Putamen (tissue), 1 donor: ENCODE measurements at regions not wholly inside any gene's neighbourhood (a gene's known extent, or its start where the extent isn't known, plus 50 kb on each side); places are given as distances from the start of the nearest gene placed in this dataset.
"Not testable (repeated sequence)": the region's sequence is repeated elsewhere in the genome, so short reads cannot be mapped to it uniquely, and the experiment has no call there.

Source experiments
- DNase-seq: peaks from one replicate; pipeline ENCODE4 v3.0.0-alpha.2; 2016; ENCODE audit warnings: low spot score

DNA sequence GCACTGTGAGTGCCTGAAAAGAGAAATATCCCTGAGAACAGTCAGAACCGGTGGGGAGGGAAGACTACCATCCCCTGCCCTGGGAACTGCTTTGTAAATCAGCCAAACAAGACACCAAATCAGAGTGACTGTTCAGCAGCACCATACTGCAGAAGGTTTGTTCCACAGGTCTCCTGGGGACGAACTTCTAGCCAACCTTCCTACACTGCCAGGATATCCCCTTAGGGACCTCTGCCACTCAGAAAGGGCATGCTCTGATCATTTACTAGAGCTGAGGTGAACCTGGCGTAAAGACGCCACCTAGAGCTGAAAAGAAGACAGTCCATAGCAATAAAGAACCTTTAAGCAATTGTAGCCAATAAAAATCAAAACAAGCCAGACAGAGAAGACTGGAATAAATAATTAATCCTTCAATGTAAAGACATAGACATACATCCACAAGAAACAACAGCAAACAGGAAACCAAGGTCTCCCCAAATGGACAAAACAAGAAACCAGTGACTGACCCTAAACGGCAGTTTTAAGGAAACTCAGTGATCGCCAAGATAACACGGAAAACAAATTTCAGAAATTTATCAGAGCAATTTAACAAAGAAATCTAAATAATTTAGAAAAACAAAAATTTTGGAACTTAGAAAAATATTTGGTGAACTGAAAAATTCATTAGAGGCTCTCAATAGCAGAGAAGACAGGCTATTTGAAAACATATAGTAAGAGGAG, 228.1 kb upstream of the AMIGO2 start:
- no peak for DNase-seq

DNA sequence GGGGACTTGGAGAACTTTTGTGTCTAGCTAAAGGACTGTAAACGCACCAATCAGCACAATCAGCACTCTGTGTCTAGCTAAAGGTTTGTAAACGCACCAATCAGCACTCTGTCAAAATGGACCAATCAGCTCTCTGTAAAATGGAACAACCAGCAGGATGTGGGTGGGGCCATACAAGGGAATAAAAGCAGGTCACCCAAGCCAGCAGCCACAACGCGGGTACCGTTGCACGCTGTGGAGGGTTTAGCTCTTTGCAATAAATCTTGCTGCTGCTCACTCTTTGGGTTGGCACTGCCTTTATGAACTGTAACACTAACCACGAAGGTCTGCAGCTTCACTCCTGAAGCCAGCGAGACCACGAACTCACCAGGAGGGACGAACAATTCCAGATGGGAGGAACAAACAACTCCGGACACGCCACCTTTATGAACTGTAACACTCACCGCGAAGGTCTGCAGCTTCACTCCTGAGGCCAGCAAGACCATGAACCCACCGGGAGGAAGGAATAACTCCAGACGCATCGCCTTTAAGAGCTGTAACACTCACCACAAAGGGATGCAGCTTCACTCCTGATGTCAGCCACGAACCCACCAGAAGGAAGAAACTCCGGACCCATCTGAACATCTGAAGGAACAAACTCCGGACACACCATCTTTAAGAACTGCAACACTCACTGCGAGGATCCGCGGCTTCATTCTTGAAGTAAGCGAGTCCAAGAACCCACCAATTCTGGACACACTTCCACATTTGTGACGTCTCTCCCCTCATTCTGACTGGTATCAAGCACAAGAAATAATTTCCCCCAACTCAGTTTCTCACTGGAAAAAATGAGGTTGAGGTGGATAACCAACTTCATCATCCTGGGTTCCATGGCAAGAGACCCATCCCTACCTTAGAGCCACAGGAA, 227.3 kb upstream of the AMIGO2 start:
- DNase-seq, result not testable (repeated sequence)

- no peak for DNase-seq
These were observed 226.4 kb upstream of the AMIGO2 start for GRCh38 chr12:47306130-47306529.

GRCh38 chr12:47305464-47305863, 225.7 kb upstream of the AMIGO2 start:
- no peak for DNase-seq

GRCh38 chr12:47303995-47304560, 224.3 kb upstream of the AMIGO2 start:
- no peak for DNase-seq

GRCh38 chr12:47303207-47303606, 223.4 kb upstream of the AMIGO2 start:
- DNase-seq, result no peak

DNA sequence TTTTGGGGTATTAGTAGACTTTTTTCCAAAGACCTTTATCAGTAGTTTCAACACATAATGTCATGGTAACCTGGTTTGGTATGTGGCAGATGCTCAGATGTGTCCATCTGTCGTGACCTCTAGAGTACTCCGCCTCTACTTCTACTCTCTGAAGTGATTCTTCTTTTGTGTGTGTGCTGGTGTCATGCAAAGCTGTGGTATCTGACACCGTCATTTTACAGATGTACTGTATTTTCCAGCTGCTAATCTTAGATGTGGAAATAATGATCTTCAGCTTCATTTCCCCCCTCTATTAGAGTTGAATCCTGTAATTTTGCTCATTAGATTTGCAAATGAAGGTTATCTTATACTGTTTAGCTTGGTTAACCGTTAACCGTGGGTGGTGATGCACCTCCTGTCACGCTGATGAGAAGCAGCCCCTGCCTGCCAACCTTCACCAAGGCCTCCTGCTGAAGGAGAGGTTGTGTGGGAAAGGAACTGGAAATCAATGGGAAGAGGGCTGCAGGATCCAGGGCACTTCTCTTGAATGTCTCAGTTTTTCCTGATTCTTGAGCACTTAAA, 222.4 kb upstream of the AMIGO2 start:
- DNase-seq, result no peak

DNA sequence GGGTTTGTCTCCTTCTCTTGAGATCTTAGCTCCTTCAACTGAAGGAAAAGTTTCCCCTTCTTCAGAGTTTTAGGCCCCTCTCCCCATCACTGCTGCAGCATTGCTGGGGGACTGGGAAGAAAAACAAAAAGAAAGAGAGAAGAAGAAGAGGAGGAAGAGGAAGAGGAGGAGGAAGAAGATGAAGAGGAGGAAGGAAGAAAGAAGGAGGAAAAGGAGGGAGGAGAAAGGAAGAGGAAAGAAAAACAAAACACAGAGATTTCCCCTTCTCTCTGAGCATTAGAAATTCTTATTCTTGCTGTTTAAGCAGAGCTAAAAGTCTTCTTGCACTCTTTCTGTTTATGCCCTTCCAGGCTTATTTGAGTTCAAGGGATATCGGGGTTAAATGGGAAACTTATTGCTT, 219.8 kb upstream of the AMIGO2 start:
- no peak for DNase-seq

DNA sequence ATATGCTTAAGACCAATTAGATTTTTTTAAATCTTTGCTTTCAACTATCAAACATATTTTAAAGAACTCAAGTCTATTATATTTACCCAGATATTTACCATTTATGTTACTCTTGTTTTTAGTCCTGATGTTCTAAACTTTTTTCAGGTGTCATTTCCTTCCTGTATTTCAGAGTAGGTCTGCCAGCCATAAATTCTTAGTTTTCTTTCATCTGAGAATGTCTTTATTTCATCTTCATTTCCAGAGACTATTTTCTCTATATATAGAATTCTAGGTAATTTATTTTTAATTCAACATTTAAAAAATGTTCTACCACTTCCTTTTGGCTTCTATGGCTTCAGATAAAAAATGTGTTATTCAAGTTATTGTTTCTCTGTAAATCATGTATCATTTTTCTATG, 218.2 kb upstream of the AMIGO2 start:
- DNase-seq, result no peak

DNA sequence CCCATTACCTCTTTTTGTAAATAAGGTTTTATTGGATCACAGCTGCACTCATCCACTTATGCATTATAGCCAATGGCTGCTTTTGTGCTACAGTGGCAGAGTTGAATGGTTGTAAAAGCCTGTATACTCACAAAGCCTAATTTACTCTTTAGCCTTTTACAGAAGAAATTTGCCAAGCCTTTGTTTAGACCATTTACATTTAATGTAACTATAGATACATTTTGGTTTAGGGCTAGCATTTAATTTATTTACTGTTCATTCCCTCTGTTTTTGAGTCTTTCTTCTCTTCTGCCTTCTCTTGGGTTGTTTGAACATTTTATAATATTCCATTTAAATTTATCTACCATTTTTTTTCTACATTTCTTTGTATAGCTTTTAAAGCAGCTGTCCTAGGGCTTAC, 217.1 kb upstream of the AMIGO2 start:
- DNase-seq, result no peak

DNA sequence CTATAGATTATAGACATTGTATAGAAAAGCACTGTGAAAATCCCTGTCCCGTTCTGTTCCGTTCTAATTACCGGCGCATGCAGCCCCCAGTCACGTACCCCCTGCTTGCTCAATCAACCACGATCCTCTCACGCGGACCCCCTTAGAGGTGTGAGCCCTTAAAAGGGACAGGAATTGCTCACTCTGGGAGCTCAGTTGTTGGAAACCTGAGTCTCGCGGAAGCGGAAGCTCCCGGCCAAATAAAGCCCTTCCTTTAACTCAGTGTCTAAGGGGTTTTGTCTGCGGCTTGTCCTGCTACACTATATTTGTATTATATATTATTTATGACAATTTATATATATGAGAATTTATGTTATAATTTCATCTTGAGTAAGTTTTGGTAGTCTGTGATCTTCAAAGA, 213.6 kb upstream of the AMIGO2 start:
- DNase-seq, result no peak

DNA sequence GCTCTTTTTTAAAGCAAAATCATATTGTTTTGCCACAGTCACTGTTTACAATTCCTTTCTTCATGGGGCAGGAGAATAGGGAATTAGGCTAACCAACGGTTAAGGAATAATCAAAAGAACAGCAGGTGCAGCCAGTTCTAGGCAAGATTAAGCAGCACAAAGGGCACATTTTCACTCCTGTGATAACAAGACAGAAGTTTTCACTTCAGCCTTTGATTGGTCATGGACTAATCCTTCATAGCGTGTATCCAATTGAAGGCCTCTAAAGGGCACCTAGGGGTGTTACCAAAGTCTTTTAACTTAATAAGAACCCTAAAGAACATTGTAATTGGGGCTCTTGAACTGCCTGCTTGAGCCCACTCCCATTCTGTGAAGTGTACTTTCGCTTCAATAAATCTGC, 206.9 kb upstream of the AMIGO2 start:
- DNase-seq, result no peak
